HepG2 (cell line): ENCODE measurements at regions not wholly inside any gene's neighbourhood (a gene's known extent, or its start where the extent isn't known, plus 50 kb on each side); places are given as distances from the start of the nearest gene placed in this dataset.

ENCODE experiments used
- CBFB ChIP-seq: sonication (generic); formaldehyde crosslinking; IDR thresholded peaks from 2 replicates; pipeline ENCODE4 v1.4.0; 2020; ENCODE audit warnings: missing genetic modification reagents
- EZH2 ChIP-seq: conservative IDR thresholded peaks from 2 replicates; pipeline ENCODE4 v1.6.1; 2012; ENCODE audit warnings: mild to moderate bottlenecking, low read depth, low read length, moderate library complexity
- KDM1A ChIP-seq: IDR thresholded peaks from 2 replicates; pipeline ENCODE4 v1.6.1; 2016; ENCODE audit warnings: missing compliant biosample characterization
- POLR2A ChIP-seq, 2 experiments: IDR thresholded peaks; 2 replicates each; pipeline ENCODE4 v1.6.1; 2011; ENCODE audit warnings: low read depth in 2 of 2, low read length in 2 of 2, mild to moderate bottlenecking in 1 of 2, moderate library complexity in 1 of 2; ENCODE audit not compliant: insufficient read depth in 1 of 2
- POLR2AphosphoS2 ChIP-seq: IDR thresholded peaks from 2 replicates; pipeline ENCODE4 v1.6.1; 2011; ENCODE audit warnings: low read depth, low read length, improper control_type of control experiment
- POLR2AphosphoS5 ChIP-seq: IDR thresholded peaks from 2 replicates; pipeline ENCODE4 v1.6.1; 2012; ENCODE audit warnings: low read depth, low read length
- RAD21 ChIP-seq: fragments of 450-650 bp; formaldehyde crosslinking; IDR thresholded peaks from 2 replicates; pipeline ENCODE4 v1.5.0; 2020; ENCODE audit warnings: mild to moderate bottlenecking
- RFX5 ChIP-seq: IDR thresholded peaks from 2 replicates; pipeline ENCODE4 v1.6.1; 2011; ENCODE audit warnings: low read depth, low read length, improper control_type of control experiment
- STAG1 ChIP-seq: sonication (generic); formaldehyde crosslinking; IDR thresholded peaks from 2 replicates; pipeline ENCODE4 v1.4.0; 2020; ENCODE audit warnings: missing genetic modification reagents
- ZFP37 ChIP-seq: sonication (generic); formaldehyde crosslinking; IDR thresholded peaks from 2 replicates; pipeline ENCODE4 v1.4.0; 2020; ENCODE audit warnings: missing genetic modification reagents, borderline replicate concordance
- ZFX ChIP-seq: sonication (generic); formaldehyde crosslinking; IDR thresholded peaks from 2 replicates; pipeline ENCODE4 v1.4.0; 2020; ENCODE audit warnings: mild to moderate bottlenecking, low read depth, missing genetic modification reagents, moderate library complexity
- TF ChIP-seq, protein P1 (sequence below): sonication (generic); formaldehyde crosslinking; IDR thresholded peaks from 2 replicates; pipeline ENCODE4 v1.5.0; 2020; ENCODE audit warnings: missing genetic modification reagents
- TF ChIP-seq, protein P2 (sequence below): sonication (generic); formaldehyde crosslinking; IDR thresholded peaks from 2 replicates; pipeline ENCODE4 v1.9.0; 2021; ENCODE audit warnings: missing genetic modification reagents, mild to moderate bottlenecking, borderline replicate concordance
- TF ChIP-seq, protein P3 (sequence below): sonication (generic); formaldehyde crosslinking; IDR thresholded peaks from 2 replicates; pipeline ENCODE4 v1.5.0; 2020; ENCODE audit warnings: mild to moderate bottlenecking, missing genetic modification reagents, moderate library complexity

DNA sequence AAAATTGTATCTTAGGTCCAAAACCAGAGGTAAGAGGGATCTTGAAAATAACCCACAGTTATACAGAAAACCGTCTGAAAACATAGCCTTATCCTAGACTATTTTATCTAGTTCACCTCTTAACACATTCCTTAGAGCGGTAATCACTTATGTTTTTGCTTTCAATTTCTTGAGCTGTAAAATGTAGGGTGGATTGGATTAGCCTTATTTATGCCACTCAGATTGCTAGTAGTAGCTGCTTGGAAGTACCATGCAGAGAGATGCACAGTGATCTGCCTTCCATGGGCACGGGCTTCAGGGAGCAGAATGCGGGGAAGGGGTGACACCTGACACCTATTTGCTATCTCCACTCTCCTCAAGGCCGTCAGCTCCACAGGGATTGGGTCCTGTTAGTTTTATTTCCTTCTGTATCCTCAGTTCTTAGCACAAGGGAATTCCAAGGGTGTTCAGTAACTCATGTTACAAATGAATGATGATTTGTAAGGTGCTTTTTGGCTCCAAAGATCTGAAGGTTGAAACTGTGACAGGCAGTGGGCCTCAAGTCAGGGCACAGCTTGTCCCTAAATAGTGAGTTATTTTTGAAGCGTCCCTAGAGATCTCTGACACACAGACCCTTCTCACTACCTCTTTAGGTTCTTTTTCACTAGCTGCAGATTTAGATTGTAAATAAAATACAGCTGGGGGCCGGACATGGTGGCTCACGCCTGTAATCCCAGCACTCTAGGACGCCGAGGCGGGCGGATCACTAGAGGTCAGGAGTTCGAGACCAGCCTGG is 64.0 kb upstream of the PMAIP1 start:
- TF ChIP-seq RAD21 (CRISPR knock-in tag) (no peak), POLR2AphosphoS5 (no peak), CBFB (CRISPR knock-in tag) (no peak), POLR2AphosphoS2 (no peak), RFX5 (no peak), STAG1 (CRISPR knock-in tag) (no peak), EZH2 (no peak), ZFX (CRISPR knock-in tag) (no peak), ZFP37 (CRISPR knock-in tag) (no peak), POLR2A (IDR thresholded peaks at IDR 0.05; ENCODE audit: insufficient read depth in 1 of 2, low read depth in 2 of 2, low read length in 2 of 2) (no peak), KDM1A (CRISPR knock-in tag) (no peak)
- TF ChIP-seq, protein P1, sequence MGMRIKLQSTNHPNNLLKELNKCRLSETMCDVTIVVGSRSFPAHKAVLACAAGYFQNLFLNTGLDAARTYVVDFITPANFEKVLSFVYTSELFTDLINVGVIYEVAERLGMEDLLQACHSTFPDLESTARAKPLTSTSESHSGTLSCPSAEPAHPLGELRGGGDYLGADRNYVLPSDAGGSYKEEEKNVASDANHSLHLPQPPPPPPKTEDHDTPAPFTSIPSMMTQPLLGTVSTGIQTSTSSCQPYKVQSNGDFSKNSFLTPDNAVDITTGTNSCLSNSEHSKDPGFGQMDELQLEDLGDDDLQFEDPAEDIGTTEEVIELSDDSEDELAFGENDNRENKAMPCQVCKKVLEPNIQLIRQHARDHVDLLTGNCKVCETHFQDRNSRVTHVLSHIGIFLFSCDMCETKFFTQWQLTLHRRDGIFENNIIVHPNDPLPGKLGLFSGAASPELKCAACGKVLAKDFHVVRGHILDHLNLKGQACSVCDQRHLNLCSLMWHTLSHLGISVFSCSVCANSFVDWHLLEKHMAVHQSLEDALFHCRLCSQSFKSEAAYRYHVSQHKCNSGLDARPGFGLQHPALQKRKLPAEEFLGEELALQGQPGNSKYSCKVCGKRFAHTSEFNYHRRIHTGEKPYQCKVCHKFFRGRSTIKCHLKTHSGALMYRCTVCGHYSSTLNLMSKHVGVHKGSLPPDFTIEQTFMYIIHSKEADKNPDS (CRISPR knock-in tag), result no peak
- TF ChIP-seq, protein P2, sequence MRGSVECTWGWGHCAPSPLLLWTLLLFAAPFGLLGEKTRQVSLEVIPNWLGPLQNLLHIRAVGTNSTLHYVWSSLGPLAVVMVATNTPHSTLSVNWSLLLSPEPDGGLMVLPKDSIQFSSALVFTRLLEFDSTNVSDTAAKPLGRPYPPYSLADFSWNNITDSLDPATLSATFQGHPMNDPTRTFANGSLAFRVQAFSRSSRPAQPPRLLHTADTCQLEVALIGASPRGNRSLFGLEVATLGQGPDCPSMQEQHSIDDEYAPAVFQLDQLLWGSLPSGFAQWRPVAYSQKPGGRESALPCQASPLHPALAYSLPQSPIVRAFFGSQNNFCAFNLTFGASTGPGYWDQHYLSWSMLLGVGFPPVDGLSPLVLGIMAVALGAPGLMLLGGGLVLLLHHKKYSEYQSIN (CRISPR knock-in tag), result no peak
- TF ChIP-seq, protein P3, sequence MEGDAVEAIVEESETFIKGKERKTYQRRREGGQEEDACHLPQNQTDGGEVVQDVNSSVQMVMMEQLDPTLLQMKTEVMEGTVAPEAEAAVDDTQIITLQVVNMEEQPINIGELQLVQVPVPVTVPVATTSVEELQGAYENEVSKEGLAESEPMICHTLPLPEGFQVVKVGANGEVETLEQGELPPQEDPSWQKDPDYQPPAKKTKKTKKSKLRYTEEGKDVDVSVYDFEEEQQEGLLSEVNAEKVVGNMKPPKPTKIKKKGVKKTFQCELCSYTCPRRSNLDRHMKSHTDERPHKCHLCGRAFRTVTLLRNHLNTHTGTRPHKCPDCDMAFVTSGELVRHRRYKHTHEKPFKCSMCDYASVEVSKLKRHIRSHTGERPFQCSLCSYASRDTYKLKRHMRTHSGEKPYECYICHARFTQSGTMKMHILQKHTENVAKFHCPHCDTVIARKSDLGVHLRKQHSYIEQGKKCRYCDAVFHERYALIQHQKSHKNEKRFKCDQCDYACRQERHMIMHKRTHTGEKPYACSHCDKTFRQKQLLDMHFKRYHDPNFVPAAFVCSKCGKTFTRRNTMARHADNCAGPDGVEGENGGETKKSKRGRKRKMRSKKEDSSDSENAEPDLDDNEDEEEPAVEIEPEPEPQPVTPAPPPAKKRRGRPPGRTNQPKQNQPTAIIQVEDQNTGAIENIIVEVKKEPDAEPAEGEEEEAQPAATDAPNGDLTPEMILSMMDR (CRISPR knock-in tag), result no peak
